Skeletal muscle cell (primary cell): ENCODE measurements at regions not wholly inside any gene's neighbourhood (a gene's known extent, or its start where the extent isn't known, plus 50 kb on each side); places are given as distances from the start of the nearest gene placed in this dataset.

Experiments
- DNase-seq: peaks from one replicate; pipeline ENCODE4 v3.0.0-alpha.2; 2010; ENCODE audit warnings: low read depth
- H3K4me3 ChIP-seq: 2 replicates; pipeline ENCODE4 v1.5.1; 2011; ENCODE audit warnings: low read depth, mild to moderate bottlenecking, control low read depth, low read length, moderate library complexity

GRCh38 chr16:73871088-73871733 is 425.4 kb upstream of the PSMD7 start:
- no peak for DNase-seq
- H3K4me3 ChIP-seq: no peak overlapping the region

- DNase-seq: no peak
- H3K4me3 ChIP-seq: no peak overlapping the region
These were observed 427.5 kb upstream of the PSMD7 start for GRCh38 chr16:73869126-73869525.

GRCh38 chr16:73864868-73865267 is 431.7 kb upstream of the PSMD7 start:
- no peak for DNase-seq
- no peak overlapping the region for H3K4me3 ChIP-seq

GRCh38 chr16:73858326-73858725 is 438.3 kb upstream of the PSMD7 start:
- H3K4me3 ChIP-seq: no peak overlapping the region
- DNase-seq: no peak

- DNase-seq: no peak
- H3K4me3 ChIP-seq: no peak overlapping the region
These were observed 442.6 kb upstream of the PSMD7 start for GRCh38 chr16:73853968-73854367.

GRCh38 chr16:73852561-73852960 is 444.1 kb upstream of the PSMD7 start:
- no peak overlapping the region for H3K4me3 ChIP-seq
- DNase-seq: no peak

GRCh38 chr16:73848993-73849392 is 447.6 kb upstream of the PSMD7 start:
- DNase-seq: no peak
- no peak overlapping the region for H3K4me3 ChIP-seq

- no peak overlapping the region for H3K4me3 ChIP-seq
- DNase-seq: no peak
These were observed 449.5 kb upstream of the PSMD7 start for GRCh38 chr16:73847090-73847489.

GRCh38 chr16:73846356-73846755 is 450.3 kb upstream of the PSMD7 start:
- H3K4me3 ChIP-seq: no peak overlapping the region
- DNase-seq: no peak

GRCh38 chr16:73846007-73846330 is 450.6 kb upstream of the PSMD7 start:
- no peak for DNase-seq
- no peak overlapping the region for H3K4me3 ChIP-seq

- DNase-seq: no peak
- H3K4me3 ChIP-seq: no peak overlapping the region
These were observed 451.2 kb upstream of the PSMD7 start for GRCh38 chr16:73845238-73846006.

GRCh38 chr16:73840728-73841127 is 455.9 kb upstream of the PSMD7 start:
- H3K4me3 ChIP-seq: no peak overlapping the region
- DNase-seq: no peak

- no peak for DNase-seq
- H3K4me3 ChIP-seq: no peak overlapping the region
These were observed 465.4 kb upstream of the PSMD7 start for GRCh38 chr16:73831220-73831619.

GRCh38 chr16:73823205-73823849 is 473.3 kb upstream of the PSMD7 start:
- no peak for DNase-seq
- no peak overlapping the region for H3K4me3 ChIP-seq

GRCh38 chr16:73817526-73818324 is 478.9 kb upstream of the PSMD7 start:
- no peak for DNase-seq
- H3K4me3 ChIP-seq: no peak overlapping the region

- DNase-seq: no peak
- no peak overlapping the region for H3K4me3 ChIP-seq
These were observed 483.1 kb upstream of the PSMD7 start for GRCh38 chr16:73813527-73813926.

- no peak for DNase-seq
- H3K4me3 ChIP-seq: no peak overlapping the region
These were observed 492.2 kb upstream of the PSMD7 start for GRCh38 chr16:73804456-73804855.

GRCh38 chr16:73798471-73798870 is 498.1 kb upstream of the PSMD7 start:
- no peak overlapping the region for H3K4me3 ChIP-seq
- no peak for DNase-seq

- H3K4me3 ChIP-seq: no peak overlapping the region
- no peak for DNase-seq
These were observed 499.5 kb upstream of the PSMD7 start for GRCh38 chr16:73797115-73797514.

- no peak overlapping the region for H3K4me3 ChIP-seq
- no peak for DNase-seq
These were observed 500.4 kb upstream of the PSMD7 start for GRCh38 chr16:73796241-73796640.
